Panc1 (cell line): ENCODE measurements at regions not wholly inside any gene's neighbourhood (a gene's known extent, or its start where the extent isn't known, plus 50 kb on each side); places are given as distances from the start of the nearest gene placed in this dataset.

Experiments
- ATAC-seq: fragments of 200-7000 bp; cut with Tn5 transposase; 2 replicates; pipeline ENCODE4 v1.9.1; 2020; ENCODE audit warnings: mild to moderate bottlenecking, moderate library complexity
- BruUV-seq: library from RNA; stranded (reverse); fragments of 400-500 nt; replicated peaks from 2 replicates; lab custom pipeline; 2021; lab: Mats Ljungman, UMichigan
- CTCF ChIA-PET: fragments of 300-600 bp; sonication (Branson Sonifier 250); formaldehyde crosslinking; loops from one replicate; lab custom pipeline; 2022; ENCODE audit warnings: antibody characterized with exemption; lab: Charles Lee
- POLR2A ChIA-PET: fragments of 300-600 bp; sonication (Branson Sonifier 250); formaldehyde crosslinking; loops from one replicate; lab custom pipeline; 2022; ENCODE audit warnings: antibody characterized with exemption; lab: Charles Lee
- DNase-seq: peaks from one replicate; pipeline ENCODE4 v3.0.0-alpha.2; 2010; ENCODE audit warnings: low read depth, low spot score
- H3K27ac ChIP-seq: 2 replicates; pipeline ENCODE4 v1.5.1; 2011; ENCODE audit warnings: mild to moderate bottlenecking, low read length, inconsistent platforms
- H3K27me3 ChIP-seq: fragments of 200-500 bp; sonication (Bioruptor generic); 2 replicates; pipeline ENCODE4 v1.6.0; 2014; ENCODE audit warnings: low read length, inconsistent platforms; ENCODE audit not compliant: control insufficient read depth, insufficient read depth
- H3K36me3 ChIP-seq: fragments of 200-500 bp; sonication (Bioruptor generic); 2 replicates; pipeline ENCODE4 v1.5.1; 2014; ENCODE audit warnings: inconsistent platforms, mild to moderate bottlenecking, low read length, moderate library complexity; ENCODE audit not compliant: control insufficient read depth, insufficient read depth
- H3K4me1 ChIP-seq: 2 replicates; pipeline ENCODE4 v1.5.1; 2011; ENCODE audit warnings: inconsistent platforms, mild to moderate bottlenecking, low read length, moderate library complexity; ENCODE audit not compliant: control insufficient read depth, insufficient read depth
- H3K4me3 ChIP-seq, 2 experiments: 2 replicates each; pipeline ENCODE4 v1.5.1; 2011 to 2012; ENCODE audit warnings: low read depth in 2 of 2, low read length in 2 of 2, mild to moderate bottlenecking in 2 of 2, inconsistent platforms in 1 of 2, moderate library complexity in 1 of 2
- H3K9me3 ChIP-seq: fragments of 200-500 bp; sonication (Bioruptor generic); 2 replicates; pipeline ENCODE4 v1.5.1; 2014; ENCODE audit warnings: low read depth, mild to moderate bottlenecking, inconsistent platforms, low read length, moderate library complexity; ENCODE audit not compliant: control insufficient read depth, insufficient read depth
- POLR2AphosphoS5 ChIP-seq: IDR thresholded peaks from 2 replicates; pipeline ENCODE4 v1.6.1; 2012; ENCODE audit warnings: mild to moderate bottlenecking, low read depth, low read length, moderate library complexity
- SIN3A ChIP-seq: IDR thresholded peaks from 2 replicates; pipeline ENCODE4 v1.6.1; 2012; ENCODE audit warnings: low read depth, mild to moderate bottlenecking, low read length, moderate library complexity, borderline replicate concordance; ENCODE audit not compliant: insufficient read depth
- TCF7L2 ChIP-seq: IDR thresholded peaks from 2 replicates; pipeline ENCODE4 v1.6.1; 2011; ENCODE audit warnings: mild to moderate bottlenecking, low read depth, low read length, inconsistent platforms
- in situ Hi-C: cut with HindIII; loops from 2 replicates; pipeline ENCODE4 v1.10.0; 2016; ENCODE audit warnings: low sequenced_read_pairs, low pct_unique_long_range_greater_than_20kb
- intact Hi-C: fragments of 100-400 bp; cut with micrococcal nuclease; formaldehyde crosslinking; loops from one replicate; pipeline ENCODE4 v1.10.0; 2022; ENCODE audit not compliant: unreplicated experiment
- TF ChIP-seq, protein P1 (sequence below): fragments of 450-650 bp; IDR thresholded peaks from 2 replicates; pipeline ENCODE4 v1.5.1; 2017; ENCODE audit warnings: mild to moderate bottlenecking
- TF ChIP-seq, protein P2 (sequence below), 2 experiments: IDR thresholded peaks; 2 replicates each; pipeline ENCODE4 v1.6.1; 2011 to 2012; ENCODE audit warnings: low read depth in 2 of 2, control low read depth in 1 of 2, low read length in 1 of 2, mild to moderate bottlenecking in 1 of 2, moderate library complexity in 1 of 2; ENCODE audit not compliant: insufficient read depth in 1 of 2

DNA sequence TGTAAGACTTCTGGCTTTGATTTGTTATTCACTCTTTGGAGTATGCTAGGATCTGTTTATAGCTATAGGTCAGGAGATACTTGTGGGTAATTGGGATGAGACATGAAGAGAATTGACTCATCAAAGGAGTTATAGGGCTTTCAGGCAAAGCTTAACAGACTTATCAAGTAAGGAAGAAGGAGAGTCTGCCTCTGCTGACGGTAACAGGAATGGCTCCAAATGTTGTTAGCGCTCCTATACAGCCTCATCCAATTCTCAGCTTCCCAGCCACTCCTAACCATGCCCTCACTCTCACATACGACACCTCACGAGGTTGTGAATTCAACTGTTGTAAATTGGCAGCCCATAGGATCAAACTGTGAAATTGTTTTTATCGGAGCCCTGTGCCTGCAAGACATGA, 140.5 kb downstream of the KCNA5 start:
- intact Hi-C loops (no loop called here), in situ Hi-C loops (no loop called here)
- Histone ChIP-seq H3K36me3 (no peaks in the 10 kb centered on the region), H3K27ac (no peak overlapping the region), H3K27me3 (peaks cover 4% of the 10 kb centered on the region; the same call in 1 of the 2 replicates), H3K9me3 (no peaks in the 10 kb centered on the region), H3K4me3 (no peak overlapping the region), H3K4me1 (no peaks in the 10 kb centered on the region)
- ChIA-PET POLR2A (no interaction called here), CTCF (no interaction called here)
- ATAC-seq (no peak), DNase-seq (no peak)
- no TSS peak for BruUV-seq
- TF ChIP-seq POLR2AphosphoS5 (no peak), TCF7L2 (no peak), SIN3A (no peak)
- TF ChIP-seq, protein P1, sequence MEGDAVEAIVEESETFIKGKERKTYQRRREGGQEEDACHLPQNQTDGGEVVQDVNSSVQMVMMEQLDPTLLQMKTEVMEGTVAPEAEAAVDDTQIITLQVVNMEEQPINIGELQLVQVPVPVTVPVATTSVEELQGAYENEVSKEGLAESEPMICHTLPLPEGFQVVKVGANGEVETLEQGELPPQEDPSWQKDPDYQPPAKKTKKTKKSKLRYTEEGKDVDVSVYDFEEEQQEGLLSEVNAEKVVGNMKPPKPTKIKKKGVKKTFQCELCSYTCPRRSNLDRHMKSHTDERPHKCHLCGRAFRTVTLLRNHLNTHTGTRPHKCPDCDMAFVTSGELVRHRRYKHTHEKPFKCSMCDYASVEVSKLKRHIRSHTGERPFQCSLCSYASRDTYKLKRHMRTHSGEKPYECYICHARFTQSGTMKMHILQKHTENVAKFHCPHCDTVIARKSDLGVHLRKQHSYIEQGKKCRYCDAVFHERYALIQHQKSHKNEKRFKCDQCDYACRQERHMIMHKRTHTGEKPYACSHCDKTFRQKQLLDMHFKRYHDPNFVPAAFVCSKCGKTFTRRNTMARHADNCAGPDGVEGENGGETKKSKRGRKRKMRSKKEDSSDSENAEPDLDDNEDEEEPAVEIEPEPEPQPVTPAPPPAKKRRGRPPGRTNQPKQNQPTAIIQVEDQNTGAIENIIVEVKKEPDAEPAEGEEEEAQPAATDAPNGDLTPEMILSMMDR: no peak
- TF ChIP-seq, protein P2, sequence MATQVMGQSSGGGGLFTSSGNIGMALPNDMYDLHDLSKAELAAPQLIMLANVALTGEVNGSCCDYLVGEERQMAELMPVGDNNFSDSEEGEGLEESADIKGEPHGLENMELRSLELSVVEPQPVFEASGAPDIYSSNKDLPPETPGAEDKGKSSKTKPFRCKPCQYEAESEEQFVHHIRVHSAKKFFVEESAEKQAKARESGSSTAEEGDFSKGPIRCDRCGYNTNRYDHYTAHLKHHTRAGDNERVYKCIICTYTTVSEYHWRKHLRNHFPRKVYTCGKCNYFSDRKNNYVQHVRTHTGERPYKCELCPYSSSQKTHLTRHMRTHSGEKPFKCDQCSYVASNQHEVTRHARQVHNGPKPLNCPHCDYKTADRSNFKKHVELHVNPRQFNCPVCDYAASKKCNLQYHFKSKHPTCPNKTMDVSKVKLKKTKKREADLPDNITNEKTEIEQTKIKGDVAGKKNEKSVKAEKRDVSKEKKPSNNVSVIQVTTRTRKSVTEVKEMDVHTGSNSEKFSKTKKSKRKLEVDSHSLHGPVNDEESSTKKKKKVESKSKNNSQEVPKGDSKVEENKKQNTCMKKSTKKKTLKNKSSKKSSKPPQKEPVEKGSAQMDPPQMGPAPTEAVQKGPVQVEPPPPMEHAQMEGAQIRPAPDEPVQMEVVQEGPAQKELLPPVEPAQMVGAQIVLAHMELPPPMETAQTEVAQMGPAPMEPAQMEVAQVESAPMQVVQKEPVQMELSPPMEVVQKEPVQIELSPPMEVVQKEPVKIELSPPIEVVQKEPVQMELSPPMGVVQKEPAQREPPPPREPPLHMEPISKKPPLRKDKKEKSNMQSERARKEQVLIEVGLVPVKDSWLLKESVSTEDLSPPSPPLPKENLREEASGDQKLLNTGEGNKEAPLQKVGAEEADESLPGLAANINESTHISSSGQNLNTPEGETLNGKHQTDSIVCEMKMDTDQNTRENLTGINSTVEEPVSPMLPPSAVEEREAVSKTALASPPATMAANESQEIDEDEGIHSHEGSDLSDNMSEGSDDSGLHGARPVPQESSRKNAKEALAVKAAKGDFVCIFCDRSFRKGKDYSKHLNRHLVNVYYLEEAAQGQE (IDR thresholded peaks at IDR 0.05; ENCODE audit: insufficient read depth in 1 of 2, low read depth in 2 of 2, low read length in 1 of 2): no peak

DNA sequence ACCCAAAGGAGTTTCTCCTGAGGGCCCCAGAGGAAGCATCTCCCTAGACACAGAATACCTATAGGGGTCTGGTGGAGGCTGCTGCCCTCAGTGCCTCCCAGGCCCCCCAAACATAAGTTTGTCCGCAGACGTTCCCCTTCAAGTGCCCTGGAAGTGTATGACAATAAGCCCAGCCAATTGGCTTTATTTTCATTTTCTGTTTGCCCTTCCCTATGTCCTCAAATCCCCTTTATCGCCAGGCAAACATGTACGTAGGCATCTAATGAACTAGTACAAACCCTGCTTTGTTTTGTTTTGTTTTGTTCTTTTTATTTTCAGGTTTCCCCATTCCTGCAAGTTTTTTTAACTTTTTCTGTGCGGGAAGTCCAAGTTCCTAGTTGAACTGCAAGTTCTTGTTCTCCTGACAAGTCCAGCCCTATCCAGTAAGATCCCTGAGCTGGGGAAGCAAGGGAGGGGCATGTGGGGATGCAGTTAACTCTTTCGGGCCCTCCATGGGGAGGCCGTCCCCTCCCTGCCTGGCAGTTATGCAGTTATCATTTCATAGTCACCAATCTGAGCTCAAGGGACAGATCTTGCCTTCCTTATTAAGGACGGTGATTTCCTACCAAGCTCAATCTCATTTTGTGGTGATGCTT, 141.9 kb downstream of the KCNA5 start:
- ATAC-seq: no peak
- POLR2A ChIA-PET: no interaction called here
- H3K4me1 ChIP-seq: no peaks in the 10 kb centered on the region
- in situ Hi-C loops: no loop called here
- BruUV-seq: no TSS peak
- no peak for DNase-seq
- H3K4me3 ChIP-seq: no peak overlapping the region
- no peaks in the 10 kb centered on the region for H3K9me3 ChIP-seq
- H3K36me3 ChIP-seq: no peaks in the 10 kb centered on the region
- peaks cover 4% of the 10 kb centered on the region; the same call in 1 of the 2 replicates for H3K27me3 ChIP-seq
- TF ChIP-seq, protein P2 (IDR thresholded peaks at IDR 0.05; ENCODE audit: insufficient read depth in 1 of 2, low read depth in 2 of 2, low read length in 1 of 2): no peak
- TF ChIP-seq TCF7L2 (no peak), SIN3A (no peak), POLR2AphosphoS5 (no peak)
- TF ChIP-seq, protein P1: no peak
- H3K27ac ChIP-seq: no peak overlapping the region
- intact Hi-C loops: no loop called here
- CTCF ChIA-PET: no interaction called here
